ENCODE measurements at regions not wholly inside any gene's neighbourhood (a gene's known extent, or its start where the extent isn't known, plus 50 kb on each side); places are given as distances from the start of the nearest gene placed in this dataset.

- no peak for TF ChIP-seq CHD1 (IDR thresholded peaks at IDR 0.05; ENCODE audit: low read depth, low read length)
These were observed 1006.0 kb upstream of the DIAPH2 start (continued) for GRCh38 chrX:95678679-95679078.

- ChIA-PET POLR2A (ENCODE audit: partially characterized antibody) (no interaction called here), CTCF (ENCODE audit: partially characterized antibody) (no interaction called here)
- H4K8ac ChIP-seq (ENCODE audit: extremely low read depth, insufficient read depth, low read length), result no peak overlapping the region
- no peak overlapping the region for H2AK5ac ChIP-seq (ENCODE audit: low read depth, low read length)
- H3K27me3 ChIP-seq (replicated peaks in 1 of 4; ENCODE audit: control insufficient read depth in 3 of 4, extremely low read depth in 1 of 4, insufficient read depth in 3 of 4, low read length in 3 of 4), result no peaks in the 10 kb centered on the region
- no peak overlapping the region for H2BK5ac ChIP-seq (ENCODE audit: low read depth, low read length)
- H3K4me2 ChIP-seq (ENCODE audit: insufficient read depth in 1 of 2, low read depth in 2 of 2, low read length in 2 of 2), result no peak overlapping the region; a peak in 1 of 4 replicates
- no peak overlapping the region for H4K91ac ChIP-seq (replicated peaks; ENCODE audit: insufficient read length, low read length)
- H3K56ac ChIP-seq (replicated peaks; ENCODE audit: insufficient read length, low read depth, low read length), result no peak overlapping the region
- no peak overlapping the region for H3K4ac ChIP-seq (replicated peaks; ENCODE audit: insufficient read length, low read depth, low read length)
- FAIRE-seq (no peak), DNase-seq (ENCODE audit: low read depth in 1 of 2, low spot score in 2 of 2) (no peak)
- no peak overlapping the region for H3K18ac ChIP-seq (ENCODE audit: extremely low read depth, low read length)
- H2BK12ac ChIP-seq (ENCODE audit: low read depth, low read length), result no peak overlapping the region
- H2BK15ac ChIP-seq (ENCODE audit: low read length), result no peak overlapping the region
- H3K27ac ChIP-seq (ENCODE audit: low read depth, low read length), result no peak overlapping the region
- peaks cover 3 to 4% of the 10 kb centered on the region in 2 experiments; a peak in 1 of 4 replicates for H3K9me3 ChIP-seq (ENCODE audit: insufficient read depth in 2 of 2, low read depth in 1 of 2, low read length in 1 of 2)
- no peak overlapping the region for H3K23ac ChIP-seq (ENCODE audit: insufficient read length)
- H4K20me1 ChIP-seq (replicated peaks in 1 of 2; ENCODE audit: control insufficient read depth in 1 of 2, insufficient read depth in 2 of 2, low read length in 2 of 2), result no peaks in the 10 kb centered on the region
- H2BK20ac ChIP-seq (ENCODE audit: low read length), result no peak overlapping the region
- H2AFZ ChIP-seq (ENCODE audit: low read length), result no peak overlapping the region
- no peak overlapping the region for H3K9ac ChIP-seq (replicated peaks in 1 of 4; ENCODE audit: extremely low read depth in 1 of 4, low read depth in 3 of 4, low read length in 3 of 4)
- peaks cover 0 to 5% (median 0%) of the 10 kb centered on the region in 4 experiments; a peak in 1 of 7 replicates for H3K4me1 ChIP-seq (replicated peaks in 1 of 4; ENCODE audit: control insufficient read depth in 3 of 4, insufficient read depth in 4 of 4, low read length in 3 of 4)
- H4K5ac ChIP-seq (ENCODE audit: insufficient read length, low read depth, low read length), result no peak overlapping the region
- H3K14ac ChIP-seq (ENCODE audit: insufficient read length), result no peak overlapping the region
- 71% methylated on average over 2 of the region's 2 CpGs; no CpG with 5 or more reads in 1 of the 2 experiments for WGBS, 2 experiments (ENCODE audit: extremely low coverage in 1 of 2, insufficient coverage in 1 of 2, insufficient read length in 1 of 2, insufficient replicate concordance in 2 of 2, low coverage in 1 of 2, low lambda C conversion rate in 2 of 2, missing lambda C conversion rate in 1 of 2)
- H2BK120ac ChIP-seq (replicated peaks; ENCODE audit: low read depth, low read length), result no peak overlapping the region
- no peaks in the 10 kb centered on the region for H3K36me3 ChIP-seq (ENCODE audit: control insufficient read depth in 2 of 4, insufficient read depth in 4 of 4, low read length in 3 of 4)
- H3K23me2 ChIP-seq (ENCODE audit: low read depth, low read length), result no peaks in the 10 kb centered on the region
- H3K4me3 ChIP-seq (ENCODE audit: extremely low read depth in 1 of 4, insufficient read depth in 2 of 4, low read depth in 3 of 4, low read length in 4 of 4), result no peak overlapping the region
- H3K79me1 ChIP-seq (ENCODE audit: low read depth, low read length), result no peaks in the 10 kb centered on the region
- H3K79me2 ChIP-seq (ENCODE audit: control insufficient read depth in 1 of 2, insufficient read depth in 2 of 2, low read length in 2 of 2), result no peaks in the 10 kb centered on the region
- TF ChIP-seq MAX (IDR thresholded peaks at IDR 0.05), result no peak
- no peak for TF ChIP-seq RAD21 (IDR thresholded peaks at IDR 0.05 in 1 of 2, conservative IDR thresholded peaks at IDR 0.05 in 1 of 2; ENCODE audit: low read depth in 2 of 2, low read length in 2 of 2)
- TF ChIP-seq NANOG (IDR thresholded peaks at IDR 0.05; ENCODE audit: insufficient read depth, low read depth, low read length, poor library complexity, severe bottlenecking), result no peak
- TF ChIP-seq CTCF (IDR thresholded peaks at IDR 0.05; ENCODE audit: control extremely low read depth in 1 of 3, insufficient read depth in 1 of 3, low read depth in 1 of 3, low read length in 3 of 3), result no peak
- TF ChIP-seq SP1 (IDR thresholded peaks at IDR 0.05; ENCODE audit: low read depth, low read length), result no peak
- no peak for TF ChIP-seq E2F6 (IDR thresholded peaks at IDR 0.05)
- TF ChIP-seq SIX5 (IDR thresholded peaks at IDR 0.05; ENCODE audit: low read depth, low read length), result no peak
- TF ChIP-seq SIN3A (conservative IDR thresholded peaks at IDR 0.05 in 1 of 2, IDR thresholded peaks at IDR 0.05 in 1 of 2; ENCODE audit: low read depth in 1 of 2, low read length in 2 of 2), result no peak
These were observed 991.3 kb upstream of the DIAPH2 start for GRCh38 chrX:95693365-95693764.

Data from H1 (cell line).